MCF 10A (cell line): ENCODE measurements at regions not wholly inside any gene's neighbourhood (a gene's known extent, or its start where the extent isn't known, plus 50 kb on each side); places are given as distances from the start of the nearest gene placed in this dataset.

Experiments used
- BruUV-seq: library from RNA; stranded (reverse); fragments of 400-500 nt; replicated peaks from 2 replicates; lab custom pipeline; 2021; lab: Mats Ljungman, UMichigan
- CTCF ChIA-PET: fragments of 300-600 bp; sonication (Branson Sonifier 250); formaldehyde crosslinking; extraction: SDS; loops from one replicate; lab custom pipeline; 2021; ENCODE audit warnings: antibody characterized with exemption, inconsistent platforms; lab: Yijun Ruan, JAX
- POLR2A ChIA-PET: fragments of 300-600, 350-650 bp; sonication (Branson Sonifier 250); formaldehyde crosslinking; extraction: SDS; loops from one replicate; lab custom pipeline; 2020; ENCODE audit warnings: antibody characterized with exemption, inconsistent platforms; lab: Yijun Ruan, JAX
- DNase-seq: peaks from one replicate; pipeline ENCODE4 v3.0.0-alpha.2; 2018; ENCODE audit not compliant: unreplicated experiment
- H3K27ac Mint-ChIP-seq: one replicate; pipeline ENCODE4 v1.8.0; 2022; ENCODE audit warnings: mild to moderate bottlenecking, low read depth, mixed read lengths; ENCODE audit not compliant: unreplicated experiment
- H3K27me3 Mint-ChIP-seq: one replicate; pipeline ENCODE4 v1.8.0; 2022; ENCODE audit warnings: mixed read lengths; ENCODE audit not compliant: insufficient read depth, unreplicated experiment
- H3K36me3 Mint-ChIP-seq: one replicate; pipeline ENCODE4 v1.8.0; 2022; ENCODE audit warnings: mild to moderate bottlenecking, moderate library complexity, mixed read lengths; ENCODE audit not compliant: insufficient read depth, unreplicated experiment
- H3K4me1 Mint-ChIP-seq: one replicate; pipeline ENCODE4 v1.8.0; 2022; ENCODE audit warnings: mixed read lengths; ENCODE audit not compliant: insufficient read depth, unreplicated experiment
- H3K4me3 Mint-ChIP-seq: one replicate; pipeline ENCODE4 v1.8.0; 2022; ENCODE audit warnings: mild to moderate bottlenecking, moderate library complexity, mixed read lengths; ENCODE audit not compliant: unreplicated experiment
- H3K9me3 Mint-ChIP-seq: one replicate; pipeline ENCODE4 v1.8.0; 2022; ENCODE audit warnings: mixed read lengths; ENCODE audit not compliant: unreplicated experiment
- intact Hi-C: fragments of 100-400 bp; cut with micrococcal nuclease; formaldehyde crosslinking; loops from 2 replicates; pipeline ENCODE4 v1.14.1; 2022
- TF ChIP-seq, protein P1 (sequence below): fragments of 200-600 bp; IDR thresholded peaks from one replicate; pipeline ENCODE4 v1.8.0; 2022; ENCODE audit warnings: antibody characterized with exemption, mild to moderate bottlenecking; ENCODE audit not compliant: unreplicated experiment

DNA sequence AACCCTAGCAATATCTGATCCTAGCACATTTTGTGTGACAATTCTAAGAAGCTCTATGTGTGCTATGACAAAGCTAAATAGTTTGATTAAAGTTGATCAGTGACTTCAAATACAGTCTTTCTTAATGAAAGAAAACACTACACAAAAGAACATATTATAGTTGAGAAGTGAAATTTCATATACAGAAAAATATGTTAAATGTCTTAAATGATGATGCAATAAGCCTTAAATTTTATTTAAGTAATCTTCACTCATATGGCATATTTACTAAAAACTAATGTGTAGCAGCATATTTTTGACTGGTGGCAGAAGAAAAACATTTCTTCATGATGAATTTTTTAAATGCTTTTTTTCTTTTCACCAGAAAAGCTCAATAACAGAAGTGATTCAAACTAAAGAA, 485.5 kb downstream of the TUSC7 start:
- intact Hi-C loops, result no loop called here
- H3K9me3 Mint-ChIP-seq, result no peaks in the 10 kb centered on the region
- CTCF ChIA-PET, result no interaction called here
- TF ChIP-seq, protein P1, sequence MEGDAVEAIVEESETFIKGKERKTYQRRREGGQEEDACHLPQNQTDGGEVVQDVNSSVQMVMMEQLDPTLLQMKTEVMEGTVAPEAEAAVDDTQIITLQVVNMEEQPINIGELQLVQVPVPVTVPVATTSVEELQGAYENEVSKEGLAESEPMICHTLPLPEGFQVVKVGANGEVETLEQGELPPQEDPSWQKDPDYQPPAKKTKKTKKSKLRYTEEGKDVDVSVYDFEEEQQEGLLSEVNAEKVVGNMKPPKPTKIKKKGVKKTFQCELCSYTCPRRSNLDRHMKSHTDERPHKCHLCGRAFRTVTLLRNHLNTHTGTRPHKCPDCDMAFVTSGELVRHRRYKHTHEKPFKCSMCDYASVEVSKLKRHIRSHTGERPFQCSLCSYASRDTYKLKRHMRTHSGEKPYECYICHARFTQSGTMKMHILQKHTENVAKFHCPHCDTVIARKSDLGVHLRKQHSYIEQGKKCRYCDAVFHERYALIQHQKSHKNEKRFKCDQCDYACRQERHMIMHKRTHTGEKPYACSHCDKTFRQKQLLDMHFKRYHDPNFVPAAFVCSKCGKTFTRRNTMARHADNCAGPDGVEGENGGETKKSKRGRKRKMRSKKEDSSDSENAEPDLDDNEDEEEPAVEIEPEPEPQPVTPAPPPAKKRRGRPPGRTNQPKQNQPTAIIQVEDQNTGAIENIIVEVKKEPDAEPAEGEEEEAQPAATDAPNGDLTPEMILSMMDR, result no peak
- H3K27me3 Mint-ChIP-seq, result peaks cover 66% of the 10 kb centered on the region
- H3K4me3 Mint-ChIP-seq, result no peak overlapping the region
- H3K27ac Mint-ChIP-seq, result no peak overlapping the region
- H3K36me3 Mint-ChIP-seq, result no peaks in the 10 kb centered on the region
- POLR2A ChIA-PET, result no interaction called here
- no peak for DNase-seq
- H3K4me1 Mint-ChIP-seq, result no peaks in the 10 kb centered on the region
- no TSS peak for BruUV-seq

DNA sequence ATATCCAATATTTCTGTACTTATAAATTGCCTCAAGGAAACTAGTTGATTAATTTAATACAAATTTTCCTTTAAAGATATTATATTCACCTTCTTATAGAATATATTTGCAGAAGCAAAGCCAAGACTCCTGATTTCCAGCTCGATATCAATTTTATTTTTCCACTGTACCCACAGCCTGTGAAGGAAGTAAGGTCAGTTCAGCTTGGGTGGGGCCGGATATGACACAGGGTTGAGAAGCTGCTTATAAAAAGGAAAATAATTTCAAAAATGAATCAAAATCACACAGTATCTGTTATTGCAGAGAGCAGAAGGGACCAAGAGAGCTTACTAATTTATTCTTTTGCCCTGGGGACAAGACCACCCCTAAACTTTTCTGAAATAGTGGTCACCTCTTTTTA, 491.4 kb downstream of the TUSC7 start:
- ChIA-PET CTCF (no interaction called here), POLR2A (no interaction called here)
- intact Hi-C loops, result no loop called here
- BruUV-seq, result no TSS peak
- no peak for DNase-seq
- Mint-ChIP-seq H3K27me3 (peaks cover 54% of the 10 kb centered on the region), H3K9me3 (no peaks in the 10 kb centered on the region), H3K36me3 (no peaks in the 10 kb centered on the region), H3K27ac (no peak overlapping the region), H3K4me3 (no peak overlapping the region), H3K4me1 (no peaks in the 10 kb centered on the region)
- TF ChIP-seq, protein P1, result no peak

DNA sequence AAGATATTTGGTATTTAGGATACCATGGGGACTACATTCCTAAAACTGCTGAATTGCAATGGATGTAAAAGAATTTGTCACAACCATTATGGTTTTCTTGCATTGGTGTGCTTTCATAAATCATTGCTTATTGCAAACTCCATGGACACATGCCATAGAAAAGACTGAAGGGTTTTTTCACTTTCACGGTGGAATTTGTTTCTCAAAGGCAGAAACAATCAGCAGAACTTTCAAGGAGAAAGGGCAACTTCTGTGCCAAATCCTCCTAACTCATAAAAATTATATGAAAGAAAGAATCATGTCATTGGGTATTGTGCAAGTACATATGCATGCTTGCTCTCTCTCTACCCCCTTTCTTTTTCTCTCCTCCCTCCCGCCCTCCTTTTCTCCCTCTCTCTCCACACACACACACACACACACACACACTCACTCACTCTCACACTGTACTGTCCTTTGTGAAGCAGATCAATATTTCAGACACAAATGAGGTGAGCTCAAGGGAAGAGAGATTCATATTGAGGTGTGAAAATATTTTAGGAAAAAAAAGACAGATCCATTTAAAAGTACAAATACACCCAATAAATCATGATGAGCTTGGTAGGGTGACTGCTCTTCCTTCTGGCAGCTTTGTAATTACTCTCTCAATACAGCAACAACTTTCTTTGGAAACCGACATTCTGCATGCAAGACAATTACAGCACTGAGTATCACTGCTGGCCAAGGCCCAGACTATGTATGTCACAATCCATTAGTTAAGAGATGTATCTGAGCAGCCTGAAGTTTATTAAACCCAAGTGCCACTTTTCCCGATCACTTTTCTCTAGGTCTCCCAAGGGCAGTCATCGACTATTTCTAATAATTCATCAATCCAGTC, 492.6 kb downstream of the TUSC7 start:
- Mint-ChIP-seq H3K36me3 (no peaks in the 10 kb centered on the region), H3K4me3 (no peak overlapping the region), H3K27me3 (peaks cover 60% of the 10 kb centered on the region), H3K27ac (no peak overlapping the region), H3K9me3 (no peaks in the 10 kb centered on the region), H3K4me1 (no peaks in the 10 kb centered on the region)
- POLR2A ChIA-PET, result interaction anchor here (1.2 kb wide), 1 partner anchor 12 kb away, joined by 3 read pairs; no protein-coding TSS in a partner anchor
- BruUV-seq, result no TSS peak
- CTCF ChIA-PET, result interaction anchor here (0.7 kb wide), 1 partner anchor 39 kb away, joined by 3 read pairs; no protein-coding TSS in a partner anchor
- DNase-seq, result no peak
- intact Hi-C loops, result no loop called here
- TF ChIP-seq, protein P1, result no peak

DNA sequence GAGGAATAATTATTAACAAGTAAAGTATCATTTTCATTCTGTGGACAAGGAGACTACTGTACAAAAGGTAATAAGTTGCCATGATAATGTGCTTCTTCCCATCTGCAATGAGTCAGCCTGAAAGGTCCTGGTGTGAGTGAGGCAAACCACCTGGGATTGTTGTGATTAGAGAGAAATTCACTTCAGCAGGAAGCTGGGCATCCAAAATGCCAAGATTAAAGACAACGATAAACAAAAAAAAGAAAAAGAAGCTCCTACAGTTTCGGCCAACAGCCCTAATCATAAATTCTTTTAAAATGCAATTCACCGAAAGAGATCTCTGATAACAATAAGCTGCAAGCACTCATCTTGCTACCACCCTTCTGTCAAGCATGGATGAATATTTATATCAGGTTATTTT, 507.8 kb downstream of the TUSC7 start:
- TF ChIP-seq, protein P1, result no peak
- no peaks in the 10 kb centered on the region for H3K4me1 Mint-ChIP-seq
- BruUV-seq, result no TSS peak
- H3K27me3 Mint-ChIP-seq, result peaks cover 51% of the 10 kb centered on the region
- DNase-seq, result no peak
- no peak overlapping the region for H3K4me3 Mint-ChIP-seq
- ChIA-PET CTCF (interaction anchor here (0.6 kb wide), 1 partner anchor 64 kb away, joined by 3 read pairs; no protein-coding TSS in a partner anchor), POLR2A (no interaction called here)
- intact Hi-C loops, result no loop called here
- H3K27ac Mint-ChIP-seq, result no peak overlapping the region
- H3K36me3 Mint-ChIP-seq, result no peaks in the 10 kb centered on the region
- H3K9me3 Mint-ChIP-seq, result peaks cover 8% of the 10 kb centered on the region
